ENCODE measurements at regions not wholly inside any gene's neighbourhood (a gene's known extent, or its start where the extent isn't known, plus 50 kb on each side); places are given as distances from the start of the nearest gene placed in this dataset.
"Not testable (repeated sequence)": the region's sequence is repeated elsewhere in the genome, so short reads cannot be mapped to it uniquely, and the experiment has no call there.

- no peak for ATAC-seq
- no peak for DNase-seq
These were observed 209.8 kb upstream of the CBLB start for GRCh38 chr3:106078635-106079034.

GRCh38 chr3:106082616-106083015 lies 213.8 kb upstream of the CBLB start:
- ATAC-seq (no peak), DNase-seq (no peak)

- DNase-seq: no peak
- ATAC-seq: no peak
These were observed 214.4 kb upstream of the CBLB start for GRCh38 chr3:106083207-106083606.

GRCh38 chr3:106083854-106084253 lies 215.0 kb upstream of the CBLB start:
- ATAC-seq: no peak

GRCh38 chr3:106086038-106086437 lies 217.2 kb upstream of the CBLB start:
- ATAC-seq (no peak), DNase-seq (no peak)

More at GRCh38 chr3:106083854-106084253, 215.0 kb upstream of the CBLB start:
- DNase-seq: no peak

GRCh38 chr3:106086636-106087035 lies 217.8 kb upstream of the CBLB start:
- no peak for DNase-seq
- no peak for ATAC-seq

- ATAC-seq: no peak
- DNase-seq: no peak
These were observed 219.5 kb upstream of the CBLB start for GRCh38 chr3:106088304-106088703.

- no peak for ATAC-seq
- DNase-seq: no peak
These were observed 220.1 kb upstream of the CBLB start for GRCh38 chr3:106088899-106089298.

GRCh38 chr3:106089806-106090205 lies 221.0 kb upstream of the CBLB start:
- no peak for DNase-seq
- no peak for ATAC-seq

GRCh38 chr3:106092792-106093191 lies 224.0 kb upstream of the CBLB start:
- DNase-seq: no peak
- ATAC-seq: peak; percentile 77

GRCh38 chr3:106093616-106094015 lies 224.8 kb upstream of the CBLB start:
- DNase-seq (no peak), ATAC-seq (no peak)

- DNase-seq (no peak), ATAC-seq (no peak)
These were observed 229.1 kb upstream of the CBLB start for GRCh38 chr3:106097817-106098435.

GRCh38 chr3:106103383-106103782 lies 234.6 kb upstream of the CBLB start:
- no peak for DNase-seq
- ATAC-seq: no peak

- ATAC-seq (no peak), DNase-seq (no peak)
These were observed 235.3 kb upstream of the CBLB start for GRCh38 chr3:106104078-106104477.

- no peak for ATAC-seq
- no peak for DNase-seq
These were observed 240.1 kb upstream of the CBLB start for GRCh38 chr3:106108925-106109324.

- ATAC-seq, DNase-seq: not testable (repeated sequence)
These were observed 243.7 kb upstream of the CBLB start for GRCh38 chr3:106112561-106112960.

GRCh38 chr3:106113747-106114146 lies 244.9 kb upstream of the CBLB start:
- ATAC-seq (no peak), DNase-seq (no peak)

GRCh38 chr3:106114220-106114619 lies 245.4 kb upstream of the CBLB start:
- ATAC-seq (no peak), DNase-seq (no peak)

- DNase-seq (no peak), ATAC-seq (no peak)
These were observed 246.0 kb upstream of the CBLB start for GRCh38 chr3:106114848-106115247.

- ATAC-seq: no peak
- no peak for DNase-seq
These were observed 246.7 kb upstream of the CBLB start for GRCh38 chr3:106115557-106115956.

- ATAC-seq: no peak
- no peak for DNase-seq
These were observed 248.1 kb upstream of the CBLB start for GRCh38 chr3:106116733-106117489.

- DNase-seq: no peak
- no peak for ATAC-seq
These were observed 248.7 kb upstream of the CBLB start for GRCh38 chr3:106117490-106117858.

GRCh38 chr3:106119614-106120082 lies 250.8 kb upstream of the CBLB start:
- ATAC-seq: peak; percentile 98

GRCh38 chr3:106120356-106120755 lies 251.5 kb upstream of the CBLB start:
- ATAC-seq: no peak
- DNase-seq: no peak

More at GRCh38 chr3:106119614-106120082, 250.8 kb upstream of the CBLB start:
- no peak for DNase-seq
